Panc1 (cell line): ENCODE measurements at regions not wholly inside any gene's neighbourhood (a gene's known extent, or its start where the extent isn't known, plus 50 kb on each side); places are given as distances from the start of the nearest gene placed in this dataset.

ENCODE experiments used
- ATAC-seq: fragments of 200-7000 bp; cut with Tn5 transposase; 2 replicates; pipeline ENCODE4 v1.9.1; 2020; ENCODE audit warnings: mild to moderate bottlenecking, moderate library complexity
- BruUV-seq: library from RNA; stranded (reverse); fragments of 400-500 nt; replicated peaks from 2 replicates; lab custom pipeline; 2021; lab: Mats Ljungman, UMichigan
- CTCF ChIA-PET: fragments of 300-600 bp; sonication (Branson Sonifier 250); formaldehyde crosslinking; loops from one replicate; lab custom pipeline; 2022; ENCODE audit warnings: antibody characterized with exemption; lab: Charles Lee
- POLR2A ChIA-PET: fragments of 300-600 bp; sonication (Branson Sonifier 250); formaldehyde crosslinking; loops from one replicate; lab custom pipeline; 2022; ENCODE audit warnings: antibody characterized with exemption; lab: Charles Lee
- DNase-seq: peaks from one replicate; pipeline ENCODE4 v3.0.0-alpha.2; 2010; ENCODE audit warnings: low read depth, low spot score
- H3K27ac ChIP-seq: 2 replicates; pipeline ENCODE4 v1.5.1; 2011; ENCODE audit warnings: mild to moderate bottlenecking, low read length, inconsistent platforms
- H3K27me3 ChIP-seq: fragments of 200-500 bp; sonication (Bioruptor generic); 2 replicates; pipeline ENCODE4 v1.6.0; 2014; ENCODE audit warnings: low read length, inconsistent platforms; ENCODE audit not compliant: control insufficient read depth, insufficient read depth
- H3K36me3 ChIP-seq: fragments of 200-500 bp; sonication (Bioruptor generic); 2 replicates; pipeline ENCODE4 v1.5.1; 2014; ENCODE audit warnings: inconsistent platforms, mild to moderate bottlenecking, low read length, moderate library complexity; ENCODE audit not compliant: control insufficient read depth, insufficient read depth
- H3K4me1 ChIP-seq: 2 replicates; pipeline ENCODE4 v1.5.1; 2011; ENCODE audit warnings: inconsistent platforms, mild to moderate bottlenecking, low read length, moderate library complexity; ENCODE audit not compliant: control insufficient read depth, insufficient read depth
- H3K4me3 ChIP-seq, 2 experiments: 2 replicates each; pipeline ENCODE4 v1.5.1; 2011 to 2012; ENCODE audit warnings: low read depth in 2 of 2, low read length in 2 of 2, mild to moderate bottlenecking in 2 of 2, inconsistent platforms in 1 of 2, moderate library complexity in 1 of 2
- H3K9me3 ChIP-seq: fragments of 200-500 bp; sonication (Bioruptor generic); 2 replicates; pipeline ENCODE4 v1.5.1; 2014; ENCODE audit warnings: low read depth, mild to moderate bottlenecking, inconsistent platforms, low read length, moderate library complexity; ENCODE audit not compliant: control insufficient read depth, insufficient read depth
- POLR2AphosphoS5 ChIP-seq: IDR thresholded peaks from 2 replicates; pipeline ENCODE4 v1.6.1; 2012; ENCODE audit warnings: mild to moderate bottlenecking, low read depth, low read length, moderate library complexity
- SIN3A ChIP-seq: IDR thresholded peaks from 2 replicates; pipeline ENCODE4 v1.6.1; 2012; ENCODE audit warnings: low read depth, mild to moderate bottlenecking, low read length, moderate library complexity, borderline replicate concordance; ENCODE audit not compliant: insufficient read depth
- TCF7L2 ChIP-seq: IDR thresholded peaks from 2 replicates; pipeline ENCODE4 v1.6.1; 2011; ENCODE audit warnings: mild to moderate bottlenecking, low read depth, low read length, inconsistent platforms
- in situ Hi-C: cut with HindIII; loops from 2 replicates; pipeline ENCODE4 v1.10.0; 2016; ENCODE audit warnings: low sequenced_read_pairs, low pct_unique_long_range_greater_than_20kb
- intact Hi-C: fragments of 100-400 bp; cut with micrococcal nuclease; formaldehyde crosslinking; loops from one replicate; pipeline ENCODE4 v1.10.0; 2022; ENCODE audit not compliant: unreplicated experiment
- TF ChIP-seq, protein P1 (sequence below): fragments of 450-650 bp; IDR thresholded peaks from 2 replicates; pipeline ENCODE4 v1.5.1; 2017; ENCODE audit warnings: mild to moderate bottlenecking
- TF ChIP-seq, protein P2 (sequence below), 2 experiments: IDR thresholded peaks; 2 replicates each; pipeline ENCODE4 v1.6.1; 2011 to 2012; ENCODE audit warnings: low read depth in 2 of 2, control low read depth in 1 of 2, low read length in 1 of 2, mild to moderate bottlenecking in 1 of 2, moderate library complexity in 1 of 2; ENCODE audit not compliant: insufficient read depth in 1 of 2

DNA sequence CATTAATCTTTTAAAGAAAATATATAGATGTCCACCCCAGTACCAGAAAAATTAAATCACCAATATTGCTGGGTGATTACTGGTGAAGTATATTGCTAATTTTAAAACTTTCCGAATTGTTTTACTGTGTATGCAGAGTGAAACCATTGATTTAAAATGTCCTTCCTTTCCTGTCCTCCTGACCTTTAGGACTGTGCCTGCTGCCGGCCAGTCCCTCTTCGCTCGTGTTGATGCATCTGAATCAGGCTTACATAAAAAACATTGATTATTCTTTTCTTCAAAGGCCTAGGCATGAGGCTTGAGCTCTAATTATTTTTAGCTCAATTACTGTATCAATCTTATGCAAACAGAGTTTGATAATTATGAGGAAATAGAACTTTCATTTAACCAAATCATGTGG lies 1128.1 kb downstream of the BRINP3 start:
- ATAC-seq (no peak), DNase-seq (no peak)
- ChIA-PET CTCF (no interaction called here), POLR2A (no interaction called here)
- in situ Hi-C loops, result no loop called here
- intact Hi-C loops, result no loop called here
- H3K36me3 ChIP-seq, result no peaks in the 10 kb centered on the region
- no TSS peak for BruUV-seq
- H3K27me3 ChIP-seq, result no peaks in the 10 kb centered on the region
- TF ChIP-seq, protein P1, sequence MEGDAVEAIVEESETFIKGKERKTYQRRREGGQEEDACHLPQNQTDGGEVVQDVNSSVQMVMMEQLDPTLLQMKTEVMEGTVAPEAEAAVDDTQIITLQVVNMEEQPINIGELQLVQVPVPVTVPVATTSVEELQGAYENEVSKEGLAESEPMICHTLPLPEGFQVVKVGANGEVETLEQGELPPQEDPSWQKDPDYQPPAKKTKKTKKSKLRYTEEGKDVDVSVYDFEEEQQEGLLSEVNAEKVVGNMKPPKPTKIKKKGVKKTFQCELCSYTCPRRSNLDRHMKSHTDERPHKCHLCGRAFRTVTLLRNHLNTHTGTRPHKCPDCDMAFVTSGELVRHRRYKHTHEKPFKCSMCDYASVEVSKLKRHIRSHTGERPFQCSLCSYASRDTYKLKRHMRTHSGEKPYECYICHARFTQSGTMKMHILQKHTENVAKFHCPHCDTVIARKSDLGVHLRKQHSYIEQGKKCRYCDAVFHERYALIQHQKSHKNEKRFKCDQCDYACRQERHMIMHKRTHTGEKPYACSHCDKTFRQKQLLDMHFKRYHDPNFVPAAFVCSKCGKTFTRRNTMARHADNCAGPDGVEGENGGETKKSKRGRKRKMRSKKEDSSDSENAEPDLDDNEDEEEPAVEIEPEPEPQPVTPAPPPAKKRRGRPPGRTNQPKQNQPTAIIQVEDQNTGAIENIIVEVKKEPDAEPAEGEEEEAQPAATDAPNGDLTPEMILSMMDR, result no peak
- TF ChIP-seq SIN3A (no peak), TCF7L2 (no peak)
- TF ChIP-seq, protein P2, sequence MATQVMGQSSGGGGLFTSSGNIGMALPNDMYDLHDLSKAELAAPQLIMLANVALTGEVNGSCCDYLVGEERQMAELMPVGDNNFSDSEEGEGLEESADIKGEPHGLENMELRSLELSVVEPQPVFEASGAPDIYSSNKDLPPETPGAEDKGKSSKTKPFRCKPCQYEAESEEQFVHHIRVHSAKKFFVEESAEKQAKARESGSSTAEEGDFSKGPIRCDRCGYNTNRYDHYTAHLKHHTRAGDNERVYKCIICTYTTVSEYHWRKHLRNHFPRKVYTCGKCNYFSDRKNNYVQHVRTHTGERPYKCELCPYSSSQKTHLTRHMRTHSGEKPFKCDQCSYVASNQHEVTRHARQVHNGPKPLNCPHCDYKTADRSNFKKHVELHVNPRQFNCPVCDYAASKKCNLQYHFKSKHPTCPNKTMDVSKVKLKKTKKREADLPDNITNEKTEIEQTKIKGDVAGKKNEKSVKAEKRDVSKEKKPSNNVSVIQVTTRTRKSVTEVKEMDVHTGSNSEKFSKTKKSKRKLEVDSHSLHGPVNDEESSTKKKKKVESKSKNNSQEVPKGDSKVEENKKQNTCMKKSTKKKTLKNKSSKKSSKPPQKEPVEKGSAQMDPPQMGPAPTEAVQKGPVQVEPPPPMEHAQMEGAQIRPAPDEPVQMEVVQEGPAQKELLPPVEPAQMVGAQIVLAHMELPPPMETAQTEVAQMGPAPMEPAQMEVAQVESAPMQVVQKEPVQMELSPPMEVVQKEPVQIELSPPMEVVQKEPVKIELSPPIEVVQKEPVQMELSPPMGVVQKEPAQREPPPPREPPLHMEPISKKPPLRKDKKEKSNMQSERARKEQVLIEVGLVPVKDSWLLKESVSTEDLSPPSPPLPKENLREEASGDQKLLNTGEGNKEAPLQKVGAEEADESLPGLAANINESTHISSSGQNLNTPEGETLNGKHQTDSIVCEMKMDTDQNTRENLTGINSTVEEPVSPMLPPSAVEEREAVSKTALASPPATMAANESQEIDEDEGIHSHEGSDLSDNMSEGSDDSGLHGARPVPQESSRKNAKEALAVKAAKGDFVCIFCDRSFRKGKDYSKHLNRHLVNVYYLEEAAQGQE (IDR thresholded peaks at IDR 0.05; ENCODE audit: insufficient read depth in 1 of 2, low read depth in 2 of 2, low read length in 1 of 2), result no peak
- no peaks in the 10 kb centered on the region for H3K9me3 ChIP-seq
- H3K4me1 ChIP-seq, result no peaks in the 10 kb centered on the region
- H3K4me3 ChIP-seq, result no peak overlapping the region
- no peak overlapping the region for H3K27ac ChIP-seq

DNA sequence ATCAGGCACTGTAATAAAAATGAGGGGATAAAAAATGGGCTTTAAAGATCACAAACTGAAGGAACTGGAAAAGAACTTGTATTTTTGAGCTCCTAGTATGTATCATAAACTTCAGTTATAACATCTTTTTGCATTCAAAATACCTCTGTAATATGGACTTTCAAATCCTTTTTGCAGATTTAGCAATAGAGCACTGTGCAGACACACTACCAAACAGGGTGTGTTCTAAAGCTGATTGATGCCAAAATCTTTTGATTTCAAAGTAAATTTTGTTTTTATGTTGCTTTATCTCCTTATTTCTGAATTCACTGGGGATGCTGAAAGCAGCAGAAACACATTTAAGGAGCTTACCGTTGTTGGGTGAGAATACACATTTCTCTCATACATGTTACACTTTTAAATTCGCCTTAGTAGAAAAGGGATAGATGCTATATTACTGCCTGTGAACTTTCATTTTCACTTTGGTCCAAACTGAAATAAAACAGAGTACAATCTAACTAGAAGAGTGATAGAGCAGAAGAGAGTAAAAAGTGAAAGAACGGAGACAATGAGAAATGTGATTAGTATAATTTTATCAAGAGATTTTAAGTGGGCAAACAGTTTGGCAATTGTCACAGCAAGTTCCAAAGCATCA lies 1126.6 kb downstream of the BRINP3 start:
- peak overlapping the region; percentile 17; the same call in 1 of the 2 replicates for H3K27ac ChIP-seq
- BruUV-seq, result no TSS peak
- H3K4me3 ChIP-seq, result peak overlapping the region; percentile 21 to 29
- H3K27me3 ChIP-seq, result no peaks in the 10 kb centered on the region
- intact Hi-C loops (no loop called here), in situ Hi-C loops (no loop called here)
- ATAC-seq (no peak), DNase-seq (no peak)
- ChIA-PET POLR2A (no interaction called here), CTCF (no interaction called here)
- H3K9me3 ChIP-seq, result no peaks in the 10 kb centered on the region
- TF ChIP-seq POLR2AphosphoS5 (no peak), TCF7L2 (no peak), SIN3A (no peak)
- TF ChIP-seq, protein P1, result no peak
- TF ChIP-seq, protein P2 (IDR thresholded peaks at IDR 0.05; ENCODE audit: insufficient read depth in 1 of 2, low read depth in 2 of 2, low read length in 1 of 2), result no peak
- no peaks in the 10 kb centered on the region for H3K36me3 ChIP-seq
- no peaks in the 10 kb centered on the region for H3K4me1 ChIP-seq
